GM18867 (cell line): ENCODE measurements at regions not wholly inside any gene's neighbourhood (a gene's known extent, or its start where the extent isn't known, plus 50 kb on each side); places are given as distances from the start of the nearest gene placed in this dataset.
A peak's percentile ranks its signal among the peaks of the same experiment; 100 is the strongest.
"Not testable (repeated sequence)": the region's sequence is repeated elsewhere in the genome, so short reads cannot be mapped to it uniquely, and the experiment has no call there.

ENCODE experiments used
- ATAC-seq: cut with Tn5 transposase; IDR thresholded peaks from one replicate; pipeline ENCODE4 v1.9.1; 2021; ENCODE audit warnings: mild to moderate bottlenecking, moderate library complexity; ENCODE audit not compliant: unreplicated experiment

DNA sequence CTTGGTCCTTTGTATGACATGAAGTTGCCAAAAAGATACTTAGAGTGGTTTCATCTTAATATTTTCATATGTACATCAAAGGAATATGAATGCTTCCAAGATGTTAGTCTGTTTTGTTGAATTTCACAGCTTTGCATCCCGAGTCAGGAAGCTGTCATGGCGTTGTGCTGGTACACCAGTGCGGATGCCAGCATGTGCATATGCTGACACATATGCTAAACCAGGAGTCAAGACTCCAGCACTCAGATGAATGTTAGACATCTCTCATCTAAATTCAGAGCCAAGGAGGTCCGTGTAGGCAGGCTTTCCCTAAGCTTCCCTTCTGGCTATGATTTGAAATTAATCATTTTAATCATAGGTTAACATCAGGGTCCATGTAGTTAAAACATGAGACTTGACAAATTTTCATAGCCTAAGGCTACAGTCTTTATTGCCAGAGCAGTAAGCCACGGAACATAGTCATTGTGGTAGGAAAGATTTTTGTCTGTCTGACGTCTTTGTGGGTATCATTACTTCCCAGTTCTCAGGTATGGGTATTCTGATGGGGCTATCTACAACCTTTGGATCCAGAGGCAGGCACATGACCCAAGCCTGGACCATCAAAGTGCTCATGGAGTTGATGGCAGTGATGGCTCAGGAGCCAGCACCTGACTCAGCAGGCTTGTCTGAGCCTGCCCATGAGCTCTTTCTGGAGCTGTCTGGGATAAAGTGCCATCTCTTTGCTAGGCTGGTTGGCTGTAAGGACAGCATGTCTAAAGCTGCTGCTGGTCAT is 246.1 kb downstream of the KCNRG start:
- ATAC-seq: no peak

DNA sequence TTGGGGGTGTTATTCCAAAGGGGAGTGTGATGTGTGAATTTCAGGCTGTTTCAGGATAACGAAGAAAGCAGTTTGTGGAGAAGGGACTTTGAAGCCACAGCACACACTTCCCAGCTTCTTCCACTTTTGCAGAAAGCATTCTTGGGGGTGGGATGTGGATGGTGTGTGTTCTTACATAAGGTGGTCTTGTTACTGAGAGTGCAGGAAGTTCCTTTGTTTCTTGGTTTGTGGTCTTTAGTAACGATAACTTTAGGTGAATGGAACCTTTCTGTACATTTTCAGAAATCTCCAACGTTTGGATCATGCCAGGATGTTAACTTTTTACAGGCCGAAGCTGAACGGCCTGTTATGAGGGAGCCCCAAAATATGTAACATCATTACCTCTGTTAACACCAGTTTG is 251.8 kb downstream of the KCNRG start:
- ATAC-seq: no peak

DNA sequence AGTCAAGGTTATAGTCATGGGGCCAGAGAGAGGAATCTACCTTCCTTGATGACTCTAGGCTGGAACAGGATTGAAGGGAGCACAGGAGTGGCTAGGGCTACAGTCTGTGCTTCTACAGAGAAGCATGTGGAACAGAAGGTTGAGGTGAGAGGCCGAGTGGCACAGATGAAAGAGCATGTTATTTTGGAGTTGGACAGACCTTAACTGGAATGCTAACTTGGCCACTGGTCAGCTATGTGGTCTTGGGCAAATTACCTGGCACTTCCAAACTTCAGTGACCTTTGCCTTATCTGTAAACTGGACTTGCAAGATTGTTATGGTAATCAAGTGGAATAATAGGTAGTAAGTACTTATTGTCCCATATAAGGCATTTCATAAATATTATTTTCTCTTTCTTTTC is 252.7 kb downstream of the KCNRG start:
- ATAC-seq: no peak

DNA sequence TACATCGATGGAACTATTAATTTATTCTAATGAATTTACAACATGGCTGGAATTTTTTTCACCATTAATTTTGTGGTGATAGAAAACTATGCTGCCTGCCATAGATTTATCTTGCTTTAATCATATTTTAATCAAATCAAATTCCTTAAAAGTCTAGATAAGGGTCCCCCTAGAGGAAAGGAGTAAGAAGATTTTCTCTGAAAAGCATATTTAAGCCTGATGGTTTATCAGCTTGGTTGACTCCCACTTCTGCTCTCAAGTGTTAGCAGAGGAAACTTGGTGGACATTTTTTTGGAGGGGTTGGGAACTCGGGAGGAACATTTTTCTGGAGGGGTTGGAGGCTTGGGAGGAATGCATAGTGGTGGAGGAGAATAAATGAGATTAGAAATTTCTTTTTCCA is 253.3 kb downstream of the KCNRG start:
- ATAC-seq: no peak

DNA sequence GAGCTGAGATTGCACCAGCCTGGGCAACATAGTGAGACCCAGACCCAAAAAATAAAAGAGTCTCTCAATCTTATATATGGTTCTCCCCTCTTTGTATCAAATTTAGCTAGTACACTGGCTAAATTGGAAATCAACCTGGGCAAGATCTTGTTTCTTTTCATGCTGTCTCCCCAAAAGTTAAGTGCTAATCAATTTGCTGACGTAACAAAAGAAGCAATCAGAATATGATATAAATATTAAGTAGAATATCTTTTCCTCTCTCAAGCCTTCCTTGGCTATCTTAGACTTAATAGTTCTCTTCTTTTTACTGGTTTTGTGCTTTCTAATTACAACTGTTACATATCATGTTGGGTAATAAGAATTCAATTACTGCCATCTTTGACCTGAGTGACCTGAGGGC is 258.9 kb downstream of the KCNRG start:
- no peak for ATAC-seq

DNA sequence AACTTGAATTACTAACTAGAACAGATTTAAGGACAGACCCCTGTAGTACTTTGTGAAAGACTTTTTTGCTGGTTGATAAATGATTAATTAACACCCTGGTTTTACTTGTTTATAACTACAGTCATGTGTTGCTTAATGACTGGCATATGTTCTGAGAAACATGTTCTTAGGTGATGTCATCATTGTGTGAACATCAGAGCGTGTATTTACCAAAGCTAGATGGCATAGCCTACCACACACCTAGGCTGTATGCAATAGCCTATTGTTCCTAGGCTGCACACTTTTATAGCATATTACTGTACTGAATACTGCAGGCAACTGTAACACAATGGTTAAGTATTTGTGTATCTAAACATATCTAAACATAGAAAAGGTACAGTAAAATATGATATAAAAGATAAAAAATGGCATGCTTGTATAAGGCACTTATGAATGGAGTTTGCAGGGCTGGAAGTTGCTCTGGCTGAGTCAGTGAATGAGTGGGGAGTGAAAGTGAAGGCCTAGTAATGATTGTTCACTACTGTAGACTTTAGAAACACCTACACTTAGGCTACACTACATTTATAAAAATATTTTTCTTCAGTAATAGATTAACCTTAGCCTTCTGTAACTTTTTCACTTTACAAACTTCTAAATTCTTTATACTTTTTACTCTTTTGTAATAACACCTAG is 260.3 kb downstream of the KCNRG start:
- no peak for ATAC-seq

DNA sequence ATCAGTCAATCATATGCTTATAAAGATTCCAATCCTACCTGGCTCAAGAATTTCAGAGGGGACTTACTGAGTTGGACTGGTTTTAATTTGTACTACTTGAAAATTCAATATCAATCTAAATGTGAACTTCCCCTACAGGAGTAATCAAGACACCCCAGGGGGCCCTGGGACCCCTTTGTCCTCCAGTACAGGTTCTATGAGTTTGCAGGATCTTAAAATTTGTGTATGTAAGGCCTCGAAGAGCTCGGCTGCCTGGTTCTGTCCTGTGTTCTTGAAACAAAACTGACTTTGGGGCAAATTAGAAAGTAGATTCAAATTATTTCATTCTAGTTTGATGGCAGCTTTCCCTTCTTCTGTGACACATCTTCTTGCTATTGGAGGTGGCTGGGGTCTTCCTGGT is 261.3 kb downstream of the KCNRG start:
- no peak for ATAC-seq

DNA sequence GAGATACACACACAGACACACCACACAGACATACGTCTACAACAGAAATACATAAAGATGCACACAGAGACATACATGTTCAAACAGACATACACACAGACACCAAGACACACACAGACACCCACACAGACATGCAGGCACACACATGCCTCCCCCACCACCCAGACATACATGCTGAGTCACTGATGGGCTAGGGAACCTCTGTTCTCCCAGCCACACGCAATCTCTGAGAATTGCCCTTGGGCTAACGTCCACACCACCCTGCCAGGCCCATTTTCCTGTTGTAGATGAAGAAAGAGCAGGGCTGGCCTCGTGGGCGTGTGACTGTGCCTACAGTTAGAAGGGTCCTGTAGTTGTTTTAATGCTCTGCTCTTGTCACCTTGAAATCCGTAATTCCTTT is 261.9 kb downstream of the KCNRG start:
- no peak for ATAC-seq

DNA sequence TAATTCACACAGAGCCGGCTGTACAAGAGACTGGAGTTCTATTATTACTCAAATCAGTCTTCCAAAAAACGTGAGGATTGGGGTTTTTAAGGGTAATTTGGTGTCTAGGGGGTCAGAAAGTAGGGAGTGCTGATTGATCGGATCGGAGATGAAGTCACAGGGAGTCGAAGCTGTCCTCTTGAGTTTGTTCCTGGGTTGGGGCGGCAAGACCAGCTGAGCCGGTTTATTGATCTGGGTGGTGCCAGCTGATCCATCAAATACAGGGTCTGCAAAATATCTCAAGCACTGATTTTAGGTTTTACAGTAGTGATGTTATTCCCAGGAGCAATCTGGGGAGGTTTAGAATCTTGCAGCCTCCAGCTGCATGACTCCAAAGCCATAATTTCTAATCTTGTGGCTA is 262.7 kb downstream of the KCNRG start:
- no peak for ATAC-seq

DNA sequence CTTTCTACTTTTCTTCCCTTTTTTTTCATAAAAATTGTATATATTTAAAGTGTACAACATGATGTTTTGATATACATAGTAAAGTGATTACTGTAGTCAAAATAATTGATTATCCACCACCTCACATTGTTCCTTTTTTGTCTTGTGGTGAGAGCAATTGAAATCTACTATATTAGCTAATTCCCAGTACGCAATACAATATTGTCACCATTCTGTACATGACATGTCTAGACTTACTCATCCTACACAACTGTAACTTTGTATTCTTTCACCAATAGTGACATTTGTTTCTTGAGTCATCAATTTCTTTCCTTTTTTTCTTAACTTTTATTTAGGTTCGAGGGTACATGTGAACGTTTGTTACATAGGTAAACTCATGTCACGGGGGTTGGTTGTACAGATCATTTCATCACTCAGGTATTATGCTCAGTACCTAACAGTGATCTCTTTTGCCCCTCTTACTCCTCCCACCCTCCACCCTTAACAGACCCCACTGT is 265.2 kb downstream of the KCNRG start:
- ATAC-seq: no peak

DNA sequence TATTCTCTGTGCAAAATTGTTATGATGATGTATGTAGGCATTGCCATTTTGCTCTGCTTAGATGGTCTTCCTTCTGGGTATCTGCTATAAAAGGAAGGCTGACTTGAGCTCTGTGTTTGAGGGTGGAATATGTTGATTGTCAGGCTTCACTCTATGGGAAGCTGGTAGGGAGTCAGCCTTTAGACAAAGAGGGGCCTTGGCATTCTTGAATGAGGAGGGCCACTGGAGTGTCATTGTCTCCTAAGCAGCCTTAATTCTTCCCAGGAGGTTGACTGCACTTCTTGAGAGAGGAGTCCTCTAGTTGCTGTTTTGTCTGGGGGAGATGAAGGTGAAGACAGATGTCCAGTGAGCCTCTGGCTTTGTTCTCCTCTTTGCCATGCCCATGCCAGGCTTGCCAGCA is 266.8 kb downstream of the KCNRG start:
- no peak for ATAC-seq

DNA sequence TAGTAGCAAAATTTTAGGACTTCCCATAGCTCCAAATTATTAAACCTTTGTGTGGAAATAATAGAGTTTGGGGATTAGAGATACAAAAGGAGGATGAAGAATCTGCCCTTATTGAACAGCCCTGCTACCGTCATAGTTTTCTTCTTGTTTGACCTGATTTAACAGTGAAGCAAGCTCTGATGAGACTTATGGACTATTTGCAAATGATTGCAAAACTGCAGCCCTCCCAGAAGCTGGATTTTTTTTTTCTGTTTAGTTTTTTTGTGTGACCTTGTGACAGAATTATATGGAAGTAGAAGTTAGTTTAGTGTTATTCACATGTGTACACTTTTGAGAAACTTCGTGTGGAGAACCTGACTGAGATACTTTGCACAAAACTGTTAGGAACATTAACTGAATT is 267.8 kb downstream of the KCNRG start:
- no peak for ATAC-seq

DNA sequence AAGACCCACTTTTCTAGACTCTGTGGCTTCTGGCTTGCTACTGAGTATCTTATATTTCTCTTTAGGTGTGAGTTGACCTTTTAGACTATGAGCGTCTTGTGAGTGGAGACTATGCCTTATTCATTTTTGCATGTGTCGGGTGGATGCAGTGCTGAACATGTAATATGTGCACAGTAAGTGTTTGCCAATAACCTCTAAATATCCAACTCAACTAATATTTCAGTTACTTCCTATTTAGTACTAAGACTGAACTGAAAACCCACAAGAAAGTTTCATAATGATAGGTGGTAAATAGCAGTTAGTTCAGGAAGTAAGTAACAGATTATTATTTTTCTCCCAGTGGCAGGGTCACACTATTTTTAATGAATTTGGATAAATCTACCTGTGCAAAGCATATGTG is 269.3 kb downstream of the KCNRG start:
- peak; percentile 90 for ATAC-seq

DNA sequence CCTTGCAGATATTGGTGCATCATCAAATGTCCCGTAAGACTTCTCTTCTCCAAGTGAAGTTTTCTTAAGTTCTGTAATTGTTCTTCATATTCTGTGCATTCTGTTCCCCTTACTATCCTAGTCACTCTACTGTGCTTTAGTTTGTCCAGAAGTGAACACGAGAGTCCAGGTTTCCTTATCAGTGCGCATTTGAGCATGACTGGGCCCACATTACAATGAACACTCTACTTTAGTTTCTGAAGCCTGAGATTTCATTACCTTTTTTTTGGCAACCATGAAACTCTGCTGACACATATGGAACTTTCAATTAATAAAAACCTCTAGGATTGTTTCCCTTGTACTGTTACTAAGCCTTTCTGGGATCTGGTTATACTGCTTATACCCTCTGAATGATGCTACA is 270.0 kb downstream of the KCNRG start:
- ATAC-seq: no peak

DNA sequence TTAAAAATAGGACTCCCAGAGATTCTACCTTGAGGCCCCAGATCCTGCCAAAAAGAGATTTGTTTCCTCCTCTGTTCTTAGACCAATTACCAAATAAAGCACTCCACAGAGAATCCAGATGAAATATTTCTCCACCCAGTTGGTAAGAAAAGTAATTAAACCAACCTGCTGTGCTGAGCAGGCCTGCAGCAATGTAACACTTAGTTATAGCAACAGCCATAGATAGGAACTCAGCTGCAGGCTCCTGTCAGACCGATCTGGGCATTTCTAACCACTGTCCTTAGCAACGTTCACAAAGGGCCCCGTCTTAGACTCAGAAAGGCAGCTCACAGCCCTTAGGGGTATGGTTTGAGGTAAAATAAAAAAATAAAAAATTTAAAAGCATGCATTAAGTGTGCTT is 271.1 kb downstream of the KCNRG start:
- ATAC-seq: no peak

DNA sequence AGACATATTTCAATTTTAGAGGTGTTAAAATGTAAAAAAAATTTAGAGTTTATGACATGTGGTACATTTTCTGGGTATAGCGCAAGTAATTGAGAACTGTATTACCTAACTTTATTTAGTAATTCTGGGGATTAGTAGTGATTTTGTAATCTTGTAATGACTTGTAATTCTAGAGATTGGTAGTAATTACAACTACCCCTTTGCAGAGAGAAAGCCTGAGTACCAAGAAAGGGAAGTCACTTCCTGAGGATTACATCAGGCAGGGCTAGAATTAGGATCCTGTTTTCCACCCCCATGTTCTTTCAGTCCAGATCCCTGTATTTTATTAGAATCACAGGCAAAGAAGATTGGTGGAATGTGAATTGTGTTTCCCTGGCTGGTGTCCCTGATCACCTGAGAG is 274.9 kb downstream of the KCNRG start:
- ATAC-seq: no peak

DNA sequence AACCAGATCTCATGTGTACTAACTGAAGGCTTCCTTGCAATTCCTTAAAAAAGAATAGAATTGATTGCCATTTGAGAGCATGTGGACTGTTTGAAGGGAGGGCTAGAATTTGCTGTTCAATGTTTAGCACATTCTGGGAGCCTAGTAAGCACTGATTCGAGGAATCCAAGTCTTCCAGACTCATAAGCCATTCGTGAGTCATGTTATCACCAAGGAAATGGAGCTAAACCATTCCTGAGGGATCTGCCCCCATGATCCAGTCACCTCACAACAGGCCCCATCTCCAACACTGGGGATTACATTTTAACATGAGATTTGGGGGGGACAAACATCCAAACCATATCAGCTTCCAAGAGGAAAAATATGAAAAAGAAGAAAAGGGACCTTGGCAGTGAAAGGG is 276.4 kb downstream of the KCNRG start:
- no peak for ATAC-seq

DNA sequence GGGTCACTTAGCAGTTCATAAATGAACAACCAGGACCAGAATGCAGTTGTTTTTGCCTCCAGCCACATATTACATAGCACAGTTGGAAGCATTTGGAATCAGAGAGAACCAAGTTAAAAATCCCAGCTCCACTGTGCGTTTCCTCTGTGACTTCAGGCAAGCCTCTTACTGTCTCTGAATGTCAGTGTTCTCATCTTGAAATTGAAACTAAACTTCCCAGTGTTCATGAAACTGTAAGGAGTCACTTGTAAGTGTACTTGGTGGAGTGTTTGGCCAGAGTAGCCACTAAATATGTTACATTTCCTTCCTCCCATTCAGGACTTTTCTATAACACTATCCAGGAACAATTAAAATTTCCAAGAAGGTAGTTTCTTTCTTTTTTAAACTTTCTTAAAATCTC is 276.8 kb downstream of the KCNRG start:
- no peak for ATAC-seq

DNA sequence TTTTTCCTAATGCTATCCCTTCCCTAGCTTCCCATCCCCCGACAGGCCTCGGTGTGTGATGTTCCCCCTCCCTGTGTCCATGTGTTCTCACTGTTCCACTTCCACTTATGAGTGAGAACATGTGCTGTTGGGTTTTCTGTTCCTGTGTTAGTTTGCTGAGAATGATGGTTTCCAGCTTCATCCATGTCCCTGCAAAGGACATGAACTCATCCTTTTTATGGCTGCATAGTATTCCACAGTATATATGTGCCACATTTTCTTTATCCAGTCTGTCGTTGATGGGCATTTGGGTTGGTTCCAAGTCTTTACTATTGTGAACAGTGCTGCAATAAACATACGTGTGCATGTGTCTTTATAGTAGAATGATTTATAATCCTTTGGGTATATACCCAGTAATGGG is 279.2 kb downstream of the KCNRG start:
- ATAC-seq: not testable (repeated sequence)

DNA sequence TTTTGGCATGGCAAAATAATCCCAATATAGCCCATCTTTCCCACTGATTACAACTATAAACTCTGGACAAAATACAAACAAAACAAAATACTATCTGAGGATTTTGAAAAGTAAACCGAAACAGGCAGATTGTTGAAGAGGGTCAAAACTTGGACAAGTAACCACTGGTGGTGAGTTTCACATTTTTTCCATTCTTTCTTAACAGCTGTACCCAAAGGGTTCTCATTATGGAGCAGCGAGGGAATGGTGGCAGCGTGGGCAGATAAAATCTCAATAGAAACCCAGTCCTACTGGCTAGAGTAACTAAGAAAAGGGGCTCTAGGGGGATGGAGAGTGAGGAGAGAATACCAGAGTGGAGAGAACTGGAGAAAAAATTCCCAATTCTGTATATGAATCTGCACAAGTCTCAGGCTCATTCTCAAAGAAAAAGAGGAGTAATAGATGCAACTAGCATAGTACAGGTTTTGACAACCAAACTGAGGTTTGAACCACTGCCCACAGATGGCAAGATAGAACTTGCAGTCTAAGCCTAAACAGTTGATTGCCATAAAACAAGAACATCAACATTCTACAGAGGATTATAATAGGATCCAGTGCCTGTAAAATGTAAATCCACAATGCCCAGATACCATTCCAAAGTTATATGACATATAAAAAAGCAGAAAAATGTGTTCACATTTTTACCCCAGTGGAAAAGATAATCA is 284.5 kb downstream of the KCNRG start:
- ATAC-seq: no peak

DNA sequence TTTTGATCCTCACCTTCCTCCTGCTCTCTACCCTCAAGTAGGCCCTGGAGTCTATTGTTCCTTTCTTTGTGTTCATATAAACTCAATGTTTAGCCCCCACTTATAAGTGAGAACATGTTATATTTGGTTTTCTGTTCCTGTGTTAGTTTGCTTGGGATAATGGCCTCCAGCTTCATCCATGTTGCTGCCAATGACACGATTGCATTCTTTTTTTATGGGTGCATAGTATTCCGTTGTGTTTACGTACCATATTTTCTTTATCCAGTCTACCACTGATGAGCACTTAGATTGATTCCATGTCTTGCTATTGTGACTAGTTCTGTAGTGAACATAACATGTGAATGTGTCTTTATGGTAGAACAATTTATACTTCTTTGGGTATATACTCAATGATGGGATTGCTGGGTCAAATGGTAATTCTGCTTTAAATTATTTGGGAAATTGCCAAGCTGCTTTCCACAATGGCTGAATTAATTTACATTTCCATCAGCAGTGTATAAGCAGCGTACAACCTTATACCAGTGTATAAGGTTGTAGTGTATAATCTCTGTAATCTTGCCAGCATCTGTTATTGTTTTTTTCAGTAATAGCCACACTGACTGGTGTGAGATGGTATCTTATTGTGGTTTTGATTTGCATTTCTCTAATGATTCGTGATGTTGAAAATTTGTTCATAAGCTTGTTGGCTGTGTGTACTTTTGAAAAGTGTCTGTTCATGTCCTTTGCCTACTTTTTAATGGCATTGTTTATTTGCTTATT is 288.9 kb downstream of the KCNRG start:
- no peak for ATAC-seq
